ENCODE measurements at regions not wholly inside any gene's neighbourhood (a gene's known extent, or its start where the extent isn't known, plus 50 kb on each side); places are given as distances from the start of the nearest gene placed in this dataset.

- no peak for DNase-seq (ENCODE audit: low read depth)
- no peak overlapping the region for H3K4me3 ChIP-seq (ENCODE audit: low read depth, low read length)
- no peak for TF ChIP-seq CTCF (IDR thresholded peaks at IDR 0.05; ENCODE audit: insufficient read depth, low read depth, low read length)
Measured at GRCh38 chr4:165714650-165715049, 158.4 kb upstream of the TLL1 start.

GRCh38 chr4:165715211-165715610 is 157.8 kb upstream of the TLL1 start:
- DNase-seq (ENCODE audit: low read depth), result no peak
- no peak for TF ChIP-seq CTCF (IDR thresholded peaks at IDR 0.05; ENCODE audit: insufficient read depth, low read depth, low read length)
- no peak overlapping the region for H3K4me3 ChIP-seq (ENCODE audit: low read depth, low read length)

- no peak overlapping the region for H3K4me3 ChIP-seq (ENCODE audit: low read depth, low read length)
- no peak for DNase-seq (ENCODE audit: low read depth)
- TF ChIP-seq CTCF (IDR thresholded peaks at IDR 0.05; ENCODE audit: insufficient read depth, low read depth, low read length), result no peak
Measured at GRCh38 chr4:165715989-165716388, 157.0 kb upstream of the TLL1 start.

GRCh38 chr4:165716472-165716871 is 156.6 kb upstream of the TLL1 start:
- DNase-seq (ENCODE audit: low read depth), result no peak
- no peak for TF ChIP-seq CTCF (IDR thresholded peaks at IDR 0.05; ENCODE audit: insufficient read depth, low read depth, low read length)

DNA sequence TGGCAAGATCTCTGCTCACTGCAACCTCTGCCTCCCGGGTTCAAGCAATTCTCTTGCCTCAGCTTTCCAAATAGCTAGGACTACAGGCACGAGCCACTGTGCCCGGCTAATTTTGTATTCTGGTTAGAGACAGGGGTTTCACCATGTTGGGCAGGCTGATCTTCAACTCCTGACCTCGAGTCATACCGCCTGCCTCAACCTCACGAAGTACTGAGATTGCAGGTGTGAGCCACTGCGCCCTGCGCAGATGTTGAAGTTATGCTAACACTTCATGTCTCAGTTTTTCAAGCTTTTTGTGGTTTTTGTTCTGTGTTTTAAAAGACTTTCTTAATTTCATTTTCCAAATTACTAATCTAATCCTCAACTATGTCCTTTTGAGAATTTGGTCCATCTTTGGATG is 154.4 kb upstream of the TLL1 start:
- H3K4me3 ChIP-seq (ENCODE audit: low read depth, low read length), result no peak overlapping the region
- no peak for DNase-seq (ENCODE audit: low read depth)
- TF ChIP-seq CTCF (IDR thresholded peaks at IDR 0.05; ENCODE audit: insufficient read depth, low read depth, low read length), result no peak

More at GRCh38 chr4:165716472-165716871, 156.6 kb upstream of the TLL1 start:
- no peak overlapping the region for H3K4me3 ChIP-seq (ENCODE audit: low read depth, low read length)

GRCh38 chr4:165720411-165721082 is 152.5 kb upstream of the TLL1 start:
- no peak overlapping the region for H3K4me3 ChIP-seq (ENCODE audit: low read depth, low read length)
- TF ChIP-seq CTCF (IDR thresholded peaks at IDR 0.05; ENCODE audit: insufficient read depth, low read depth, low read length), result no peak
- no peak for DNase-seq (ENCODE audit: low read depth)

GRCh38 chr4:165721815-165722214 is 151.2 kb upstream of the TLL1 start:
- no peak for DNase-seq (ENCODE audit: low read depth)
- no peak overlapping the region for H3K4me3 ChIP-seq (ENCODE audit: low read depth, low read length)
- no peak for TF ChIP-seq CTCF (IDR thresholded peaks at IDR 0.05; ENCODE audit: insufficient read depth, low read depth, low read length)

Data from fibroblast of villous mesenchyme (primary cell).